ENCODE measurements at regions not wholly inside any gene's neighbourhood (a gene's known extent, or its start where the extent isn't known, plus 50 kb on each side); places are given as distances from the start of the nearest gene placed in this dataset.
A peak's percentile ranks its signal among the peaks of the same experiment; 100 is the strongest.

DNA sequence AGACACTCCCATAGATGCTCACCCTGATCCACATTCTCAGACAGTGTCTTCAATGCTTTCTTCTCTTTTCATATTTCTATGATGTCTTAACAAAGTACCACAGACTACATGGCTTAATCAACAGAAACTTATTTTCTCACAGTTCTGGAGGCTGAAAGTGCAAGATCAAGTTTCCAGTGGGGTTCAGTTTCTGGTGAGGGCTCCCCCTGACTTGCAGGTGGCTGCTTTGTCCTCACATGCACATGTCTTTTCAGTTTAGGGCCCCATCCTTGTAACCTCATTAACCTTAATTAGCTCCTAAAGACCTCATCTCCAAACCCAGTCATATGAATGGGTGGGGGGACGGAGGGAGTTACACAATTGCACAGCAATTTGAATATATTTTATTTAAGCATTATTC is 335.8 kb downstream of the AASDHPPT start:
- POLR2A ChIA-PET, result no interaction called here
- no TSS peak for BruUV-seq (replicated peaks)
- Mint-ChIP-seq H3K36me3 (ENCODE audit: insufficient read depth, unreplicated experiment) (no peaks in the 10 kb centered on the region), H3K4me1 (ENCODE audit: low read depth, unreplicated experiment) (no peaks in the 10 kb centered on the region), H3K9me3 (ENCODE audit: unreplicated experiment) (no peaks in the 10 kb centered on the region), H3K27ac (ENCODE audit: unreplicated experiment) (no peak overlapping the region), H3K4me3 (ENCODE audit: unreplicated experiment) (no peak overlapping the region), H3K27me3 (ENCODE audit: insufficient read depth, unreplicated experiment) (no peaks in the 10 kb centered on the region)
- Histone ChIP-seq H3K4me3 (ENCODE audit: low read depth, low read length) (no peak overlapping the region), H3K36me3 (ENCODE audit: control insufficient read depth, insufficient read depth, low read length) (no peaks in the 10 kb centered on the region; the same call in 1 of the 2 replicates), H3K27me3 (replicated peaks; ENCODE audit: control insufficient read depth, insufficient read depth, low read length) (no peaks in the 10 kb centered on the region), H3K4me1 (no peaks in the 10 kb centered on the region; the same call in 1 of the 2 replicates), H3K9me3 (no peaks in the 10 kb centered on the region)
- CTCF ChIA-PET, result no interaction called here
- intact Hi-C loops (cut with micrococcal nuclease; ENCODE audit: unreplicated experiment), result no loop called here
- TF ChIP-seq, protein P1, sequence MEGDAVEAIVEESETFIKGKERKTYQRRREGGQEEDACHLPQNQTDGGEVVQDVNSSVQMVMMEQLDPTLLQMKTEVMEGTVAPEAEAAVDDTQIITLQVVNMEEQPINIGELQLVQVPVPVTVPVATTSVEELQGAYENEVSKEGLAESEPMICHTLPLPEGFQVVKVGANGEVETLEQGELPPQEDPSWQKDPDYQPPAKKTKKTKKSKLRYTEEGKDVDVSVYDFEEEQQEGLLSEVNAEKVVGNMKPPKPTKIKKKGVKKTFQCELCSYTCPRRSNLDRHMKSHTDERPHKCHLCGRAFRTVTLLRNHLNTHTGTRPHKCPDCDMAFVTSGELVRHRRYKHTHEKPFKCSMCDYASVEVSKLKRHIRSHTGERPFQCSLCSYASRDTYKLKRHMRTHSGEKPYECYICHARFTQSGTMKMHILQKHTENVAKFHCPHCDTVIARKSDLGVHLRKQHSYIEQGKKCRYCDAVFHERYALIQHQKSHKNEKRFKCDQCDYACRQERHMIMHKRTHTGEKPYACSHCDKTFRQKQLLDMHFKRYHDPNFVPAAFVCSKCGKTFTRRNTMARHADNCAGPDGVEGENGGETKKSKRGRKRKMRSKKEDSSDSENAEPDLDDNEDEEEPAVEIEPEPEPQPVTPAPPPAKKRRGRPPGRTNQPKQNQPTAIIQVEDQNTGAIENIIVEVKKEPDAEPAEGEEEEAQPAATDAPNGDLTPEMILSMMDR (IDR thresholded peaks at IDR 0.05; ENCODE audit: insufficient read depth in 1 of 2, low read depth in 1 of 2, low read length in 1 of 2, severe bottlenecking in 1 of 2, unreplicated experiment in 1 of 2), result no peak
- no peak for DNase-seq

DNA sequence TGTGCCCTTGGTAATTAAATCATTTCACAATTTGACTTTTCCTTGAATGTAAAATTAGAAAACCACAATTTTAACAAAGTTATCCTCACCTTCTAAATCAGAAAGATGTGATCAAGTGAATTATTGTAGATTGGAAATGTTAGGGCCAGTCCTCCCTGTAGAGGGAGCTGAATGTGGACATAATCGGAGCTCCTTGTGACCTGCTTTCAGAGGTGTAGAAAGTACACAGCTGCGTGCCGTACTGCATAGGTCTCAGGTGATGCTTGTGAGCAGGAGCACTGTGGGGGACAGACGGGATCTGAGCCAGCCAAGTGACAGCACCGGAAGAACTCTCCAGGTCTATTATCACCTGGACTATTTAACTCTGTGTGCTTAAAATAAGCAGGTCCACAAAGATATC is 338.0 kb downstream of the AASDHPPT start:
- no peaks in the 10 kb centered on the region for H3K4me1 Mint-ChIP-seq (ENCODE audit: low read depth, unreplicated experiment)

DNA sequence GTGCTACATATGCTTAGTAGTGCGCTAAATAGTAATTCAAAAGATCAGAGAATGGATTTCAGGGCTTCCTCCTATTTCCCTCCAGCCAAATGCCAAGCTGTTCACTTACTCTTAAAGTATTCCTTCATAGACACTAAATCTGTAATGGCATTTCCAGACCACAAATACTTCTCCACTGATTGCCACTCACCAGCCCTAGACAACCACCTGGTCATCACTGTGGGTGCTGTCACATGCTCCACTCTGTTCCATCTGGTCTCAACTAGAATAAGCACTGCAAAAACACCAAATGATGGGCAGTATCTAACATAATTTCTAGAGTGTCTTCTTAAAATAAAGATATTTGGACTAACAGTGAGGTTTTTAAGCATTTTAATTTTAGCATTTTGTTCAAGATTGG is 341.3 kb downstream of the AASDHPPT start:
- H3K27me3 ChIP-seq (replicated peaks; ENCODE audit: control insufficient read depth, insufficient read depth, low read length), result no peaks in the 10 kb centered on the region
- ChIA-PET POLR2A (no interaction called here), CTCF (no interaction called here)
- Mint-ChIP-seq H3K27ac (ENCODE audit: unreplicated experiment) (no peak overlapping the region), H3K9me3 (ENCODE audit: unreplicated experiment) (no peaks in the 10 kb centered on the region), H3K36me3 (ENCODE audit: insufficient read depth, unreplicated experiment) (no peaks in the 10 kb centered on the region), H3K4me1 (ENCODE audit: low read depth, unreplicated experiment) (peaks cover 6% of the 10 kb centered on the region), H3K27me3 (ENCODE audit: insufficient read depth, unreplicated experiment) (no peaks in the 10 kb centered on the region), H3K4me3 (ENCODE audit: unreplicated experiment) (no peak overlapping the region)
- no peaks in the 10 kb centered on the region for H3K36me3 ChIP-seq (ENCODE audit: control insufficient read depth, insufficient read depth, low read length)
- no peak for DNase-seq
- H3K4me3 ChIP-seq (ENCODE audit: low read depth, low read length), result no peak overlapping the region
- BruUV-seq (replicated peaks), result no TSS peak
- no peaks in the 10 kb centered on the region for H3K4me1 ChIP-seq
- intact Hi-C loops (cut with micrococcal nuclease; ENCODE audit: unreplicated experiment), result no loop called here
- TF ChIP-seq, protein P1 (IDR thresholded peaks at IDR 0.05; ENCODE audit: insufficient read depth in 1 of 2, low read depth in 1 of 2, low read length in 1 of 2, severe bottlenecking in 1 of 2, unreplicated experiment in 1 of 2), result no peak
- H3K9me3 ChIP-seq, result no peaks in the 10 kb centered on the region; the same call in 1 of the 2 replicates

More for the DNA sequence above, 338.0 kb downstream of the AASDHPPT start:
- no peak overlapping the region for H3K4me3 ChIP-seq (ENCODE audit: low read depth, low read length)
- H3K27me3 ChIP-seq (replicated peaks; ENCODE audit: control insufficient read depth, insufficient read depth, low read length), result no peaks in the 10 kb centered on the region
- Mint-ChIP-seq H3K9me3 (ENCODE audit: unreplicated experiment) (no peaks in the 10 kb centered on the region), H3K4me3 (ENCODE audit: unreplicated experiment) (no peak overlapping the region), H3K27ac (ENCODE audit: unreplicated experiment) (no peak overlapping the region), H3K36me3 (ENCODE audit: insufficient read depth, unreplicated experiment) (no peaks in the 10 kb centered on the region), H3K27me3 (ENCODE audit: insufficient read depth, unreplicated experiment) (no peaks in the 10 kb centered on the region)
- no peaks in the 10 kb centered on the region for H3K4me1 ChIP-seq
- POLR2A ChIA-PET, result interaction anchor here (0.7 kb wide), 1 partner anchor 47 kb away, joined by 3 read pairs; no protein-coding TSS in a partner anchor
- intact Hi-C loops (cut with micrococcal nuclease; ENCODE audit: unreplicated experiment), result no loop called here
- TF ChIP-seq, protein P1 (IDR thresholded peaks at IDR 0.05; ENCODE audit: insufficient read depth in 1 of 2, low read depth in 1 of 2, low read length in 1 of 2, severe bottlenecking in 1 of 2, unreplicated experiment in 1 of 2), result peak in 1 of 2 experiments; percentile 30
- H3K9me3 ChIP-seq, result no peaks in the 10 kb centered on the region; the same call in 1 of the 2 replicates
- BruUV-seq (replicated peaks), result no TSS peak
- CTCF ChIA-PET, result interaction anchor here (0.7 to 1.2 kb wide), 5 partner anchors 32 to 170 kb away, joined by 3 to 5 read pairs (median 4); no protein-coding TSS in a partner anchor
- DNase-seq, result peak in 1 of 2 experiments; percentile 24
- no peaks in the 10 kb centered on the region for H3K36me3 ChIP-seq (ENCODE audit: control insufficient read depth, insufficient read depth, low read length)

Measured in Caco-2 (cell line).